Large intestine (tissue), 3 donors: ENCODE measurements at regions not wholly inside any gene's neighbourhood (a gene's known extent, or its start where the extent isn't known, plus 50 kb on each side); places are given as distances from the start of the nearest gene placed in this dataset.

Source experiments
- DNase-seq, 2 donors: peaks; one replicate each; pipeline versions ENCODE4 v3.0.0 to v3.0.0-alpha.2; 2013
- H3K27ac ChIP-seq: one replicate; pipeline ENCODE4 v1.5.1; 2013; ENCODE audit warnings: low read length
- H3K27me3 ChIP-seq: 2 replicates; pipeline ENCODE4 v1.6.1; 2013; ENCODE audit warnings: low read length; ENCODE audit not compliant: control insufficient read depth, insufficient read depth
- H3K36me3 ChIP-seq: 2 replicates; pipeline ENCODE4 v1.6.1; 2013; ENCODE audit warnings: low read length; ENCODE audit not compliant: control insufficient read depth, insufficient read depth
- H3K4me1 ChIP-seq: one replicate; pipeline ENCODE4 v1.6.1; 2013; ENCODE audit warnings: low read length; ENCODE audit not compliant: control insufficient read depth, insufficient read depth
- H3K4me3 ChIP-seq: one replicate; pipeline ENCODE4 v1.5.1; 2013; ENCODE audit warnings: low read length
- H3K9me3 ChIP-seq: one replicate; pipeline ENCODE4 v1.6.1; 2013; ENCODE audit warnings: mild to moderate bottlenecking, low read depth, low read length, moderate library complexity; ENCODE audit not compliant: control insufficient read depth
- WGBS: methylation state at CpG from one replicate; pipeline ENCODE4 v1.1.5; 2013; ENCODE audit warnings: low lambda C conversion rate; ENCODE audit not compliant: insufficient coverage; 5-methylcytosine and 5-hydroxymethylcytosine counted together

GRCh38 chr9:13942201-13942600 is 371.7 kb downstream of the NFIB start:
- 100% methylated on average over 1 of the region's 6 CpGs for WGBS
- H3K27ac ChIP-seq = no peak overlapping the region

GRCh38 chr9:13941714-13942113 is 372.2 kb downstream of the NFIB start:
- H3K9me3 ChIP-seq = no peaks in the 10 kb centered on the region
- no peak overlapping the region for H3K27ac ChIP-seq
- WGBS = 52% methylated on average over 3 of the region's 7 CpGs
- H3K4me1 ChIP-seq = no peaks in the 10 kb centered on the region
- H3K36me3 ChIP-seq = no peaks in the 10 kb centered on the region
- no peaks in the 10 kb centered on the region for H3K27me3 ChIP-seq
- H3K4me3 ChIP-seq = no peak overlapping the region
- DNase-seq = no peak

More at GRCh38 chr9:13942201-13942600, 371.7 kb downstream of the NFIB start:
- H3K36me3 ChIP-seq = no peaks in the 10 kb centered on the region
- H3K27me3 ChIP-seq = no peaks in the 10 kb centered on the region
- no peaks in the 10 kb centered on the region for H3K4me1 ChIP-seq
- no peak for DNase-seq
- H3K4me3 ChIP-seq = no peak overlapping the region
- H3K9me3 ChIP-seq = no peaks in the 10 kb centered on the region

DNA sequence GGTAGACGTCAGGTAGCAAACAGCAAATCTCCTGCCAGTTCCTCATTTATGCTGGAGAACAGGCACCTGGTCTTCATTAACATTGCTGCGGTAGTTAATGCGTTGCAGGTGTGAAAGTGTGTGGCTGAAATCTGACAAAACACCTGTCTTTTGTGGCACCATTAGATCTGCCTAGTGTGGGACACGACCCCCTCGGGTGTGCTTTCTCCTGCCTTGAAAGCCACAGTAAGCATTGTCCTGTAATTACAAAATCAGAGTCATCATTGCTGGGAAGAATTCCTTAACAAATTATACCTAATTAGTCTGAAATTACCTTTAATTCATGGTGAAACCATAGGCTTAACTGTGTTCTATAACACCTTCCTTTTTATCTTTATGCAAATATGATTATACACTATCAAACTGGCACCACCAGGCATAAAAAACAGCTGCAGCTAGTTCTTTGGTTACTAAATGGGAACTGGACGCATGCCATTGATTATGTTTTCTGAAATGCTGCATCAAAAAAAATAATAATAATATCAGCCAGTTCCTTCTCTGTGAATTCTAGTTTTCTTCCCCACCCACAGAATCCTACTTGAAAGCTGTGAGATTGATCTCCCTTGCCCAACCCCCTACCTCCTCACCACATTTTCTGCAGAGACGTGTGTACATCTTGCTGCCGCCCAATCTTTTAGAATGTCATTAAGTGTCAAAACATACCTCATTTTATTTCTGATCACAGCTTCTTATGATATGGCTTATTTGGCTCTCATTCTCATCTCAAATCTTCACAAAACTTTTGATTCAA is 374.0 kb downstream of the NFIB start:
- WGBS = 100% methylated on average over 1 of the region's 8 CpGs
- Histone ChIP-seq H3K36me3 (no peaks in the 10 kb centered on the region), H3K4me1 (no peaks in the 10 kb centered on the region), H3K9me3 (no peaks in the 10 kb centered on the region), H3K27ac (no peak overlapping the region), H3K27me3 (no peaks in the 10 kb centered on the region), H3K4me3 (no peak overlapping the region)
- DNase-seq = no peak

DNA sequence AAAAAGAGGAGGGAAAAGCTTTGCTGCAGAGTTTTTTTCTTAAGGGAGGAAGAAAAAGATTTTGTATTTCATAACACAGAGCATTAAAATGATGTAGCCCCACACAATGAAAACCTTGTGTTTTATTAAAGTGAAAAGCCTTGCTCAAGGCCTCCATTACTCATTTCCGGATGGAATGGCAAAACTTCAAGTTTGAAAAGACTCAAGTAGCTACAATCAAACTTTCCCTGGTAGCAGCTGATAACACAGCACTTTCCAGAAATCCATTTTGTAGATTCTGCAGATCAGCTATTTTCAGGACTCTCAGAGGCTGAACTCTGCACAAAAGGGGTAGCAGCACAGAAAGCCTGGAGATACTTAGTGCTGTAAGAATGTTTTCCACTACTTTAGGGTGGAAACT is 374.8 kb downstream of the NFIB start:
- no CpG with 5 or more reads among the region's 1 CpG for WGBS
- DNase-seq = no peak
- H3K4me3 ChIP-seq = no peak overlapping the region
- no peaks in the 10 kb centered on the region for H3K36me3 ChIP-seq
- no peak overlapping the region for H3K27ac ChIP-seq
- no peaks in the 10 kb centered on the region for H3K27me3 ChIP-seq
- no peaks in the 10 kb centered on the region for H3K9me3 ChIP-seq
- no peaks in the 10 kb centered on the region for H3K4me1 ChIP-seq

DNA sequence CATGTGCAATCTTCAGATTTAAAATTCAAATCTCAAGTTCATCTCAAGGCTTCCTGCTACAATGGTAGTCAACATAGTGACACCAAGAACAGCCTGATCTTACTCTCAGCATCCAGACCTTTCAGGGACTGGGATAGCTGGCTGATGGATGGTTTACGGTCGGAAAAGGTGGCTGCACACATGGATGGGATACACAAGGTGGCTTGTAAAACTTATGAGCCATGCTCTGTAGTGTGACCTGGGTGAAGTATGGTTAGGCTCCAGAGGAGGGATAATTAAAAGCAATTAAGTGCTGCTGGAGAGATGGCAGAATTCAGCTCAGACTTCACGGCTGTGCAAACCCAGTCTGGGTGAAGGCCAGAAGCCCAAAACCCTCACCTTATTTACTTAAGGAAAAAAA is 379.5 kb downstream of the NFIB start:
- H3K27ac ChIP-seq = no peak overlapping the region
- no peaks in the 10 kb centered on the region for H3K27me3 ChIP-seq
- H3K36me3 ChIP-seq = no peaks in the 10 kb centered on the region
- H3K4me1 ChIP-seq = no peaks in the 10 kb centered on the region
- H3K9me3 ChIP-seq = no peaks in the 10 kb centered on the region
- no peak for DNase-seq
- H3K4me3 ChIP-seq = no peak overlapping the region
- WGBS = no CpG with 5 or more reads among the region's 3 CpGs

DNA sequence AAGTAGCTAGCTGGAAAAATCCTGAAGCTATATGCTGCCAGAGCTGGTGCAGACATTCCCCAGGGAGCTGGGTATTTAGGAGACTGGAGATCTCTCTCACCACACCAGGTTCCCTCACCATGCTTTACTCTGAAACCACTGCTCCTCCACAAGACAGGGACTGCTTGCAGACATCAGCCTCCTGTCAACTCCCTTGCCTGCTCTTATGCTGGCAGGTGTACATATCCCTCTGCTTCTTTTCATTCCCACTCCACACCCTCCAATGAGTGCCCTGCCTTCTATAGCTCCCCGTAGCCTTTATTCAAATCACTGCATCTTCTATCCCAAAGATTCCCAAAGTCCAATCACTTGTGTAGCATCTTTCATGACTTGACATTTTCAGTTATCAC is 380.7 kb downstream of the NFIB start:
- no peak for DNase-seq
- no CpG with 5 or more reads among the region's 1 CpG for WGBS
- no peaks in the 10 kb centered on the region for H3K27me3 ChIP-seq
- H3K4me1 ChIP-seq = no peaks in the 10 kb centered on the region
- H3K9me3 ChIP-seq = no peaks in the 10 kb centered on the region
- H3K27ac ChIP-seq = no peak overlapping the region
- no peaks in the 10 kb centered on the region for H3K36me3 ChIP-seq
- no peak overlapping the region for H3K4me3 ChIP-seq

- Histone ChIP-seq H3K27ac (no peak overlapping the region), H3K4me3 (no peak overlapping the region), H3K27me3 (no peaks in the 10 kb centered on the region), H3K4me1 (no peaks in the 10 kb centered on the region), H3K9me3 (no peaks in the 10 kb centered on the region), H3K36me3 (no peaks in the 10 kb centered on the region)
- 63% methylated on average over 1 of the region's 9 CpGs for WGBS
- DNase-seq = no peak
Observed at GRCh38 chr9:13932528-13933267, 381.2 kb downstream of the NFIB start.

GRCh38 chr9:13929013-13929412 is 384.9 kb downstream of the NFIB start:
- H3K36me3 ChIP-seq = no peaks in the 10 kb centered on the region
- WGBS = no CpG with 5 or more reads among the region's 2 CpGs

GRCh38 chr9:13923381-13923780 is 390.6 kb downstream of the NFIB start:
- Histone ChIP-seq H3K36me3 (no peaks in the 10 kb centered on the region), H3K4me3 (no peak overlapping the region), H3K9me3 (no peaks in the 10 kb centered on the region), H3K4me1 (no peaks in the 10 kb centered on the region), H3K27ac (no peak overlapping the region), H3K27me3 (peaks cover 2% of the 10 kb centered on the region)
- no peak for DNase-seq
- no CpG with 5 or more reads among the region's 4 CpGs for WGBS

More at GRCh38 chr9:13929013-13929412, 384.9 kb downstream of the NFIB start:
- no peak for DNase-seq
- H3K4me1 ChIP-seq = no peaks in the 10 kb centered on the region
- no peak overlapping the region for H3K4me3 ChIP-seq
- no peaks in the 10 kb centered on the region for H3K27me3 ChIP-seq
- no peak overlapping the region for H3K27ac ChIP-seq
- H3K9me3 ChIP-seq = no peaks in the 10 kb centered on the region

DNA sequence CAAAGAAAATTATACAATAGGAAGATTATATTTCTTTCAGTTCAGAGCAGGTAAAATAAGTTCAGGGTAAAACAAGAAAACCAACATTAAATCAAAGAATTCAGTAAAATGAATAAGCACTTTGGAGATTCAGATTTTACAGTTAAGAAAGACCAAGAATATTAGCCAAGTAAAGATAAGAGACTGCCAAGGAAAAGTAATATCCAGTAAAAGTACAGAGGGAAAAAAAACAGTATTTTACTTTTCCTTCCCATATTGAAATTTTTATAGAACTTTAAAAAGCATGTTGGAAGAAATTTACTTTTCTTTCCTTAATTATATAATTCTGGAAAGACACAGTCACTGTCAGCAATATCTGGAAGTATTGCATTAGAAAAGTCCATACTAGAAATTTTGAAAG is 393.4 kb downstream of the NFIB start:
- Histone ChIP-seq H3K27me3 (peaks cover 2% of the 10 kb centered on the region), H3K36me3 (no peaks in the 10 kb centered on the region), H3K27ac (no peak overlapping the region), H3K4me1 (no peaks in the 10 kb centered on the region), H3K4me3 (no peak overlapping the region), H3K9me3 (no peaks in the 10 kb centered on the region)
- DNase-seq = no peak

GRCh38 chr9:13919401-13919800 is 394.5 kb downstream of the NFIB start:
- no peaks in the 10 kb centered on the region for H3K9me3 ChIP-seq
- peaks cover 2% of the 10 kb centered on the region for H3K27me3 ChIP-seq
- H3K4me3 ChIP-seq = no peak overlapping the region
- H3K4me1 ChIP-seq = no peaks in the 10 kb centered on the region
- DNase-seq = no peak
- WGBS = no CpG with 5 or more reads among the region's 2 CpGs
- H3K36me3 ChIP-seq = no peaks in the 10 kb centered on the region
- H3K27ac ChIP-seq = no peak overlapping the region
